Vagina (tissue), 2 donors: ENCODE measurements at regions not wholly inside any gene's neighbourhood (a gene's known extent, or its start where the extent isn't known, plus 50 kb on each side); places are given as distances from the start of the nearest gene placed in this dataset.

Source experiments
- POLR2A ChIP-seq, 2 donors: fragments of 450-650 bp; IDR thresholded peaks; one replicate each; pipeline ENCODE4 v1.6.1; 2017; ENCODE audit warnings: antibody characterized with exemption in 2 of 2, mild to moderate bottlenecking in 2 of 2, moderate library complexity in 2 of 2
- TF ChIP-seq, protein P1 (sequence below), 3 experiments: fragments of 450-650 bp in 2 of 3; fragments of 200-600 bp in 1 of 3; sonication (generic) in 1 of 3; IDR thresholded peaks; one replicate each; pipeline ENCODE4 v1.5.1; 2017 to 2019; ENCODE audit warnings: antibody characterized with exemption in 3 of 3, mild to moderate bottlenecking in 2 of 3, moderate library complexity in 2 of 3

DNA sequence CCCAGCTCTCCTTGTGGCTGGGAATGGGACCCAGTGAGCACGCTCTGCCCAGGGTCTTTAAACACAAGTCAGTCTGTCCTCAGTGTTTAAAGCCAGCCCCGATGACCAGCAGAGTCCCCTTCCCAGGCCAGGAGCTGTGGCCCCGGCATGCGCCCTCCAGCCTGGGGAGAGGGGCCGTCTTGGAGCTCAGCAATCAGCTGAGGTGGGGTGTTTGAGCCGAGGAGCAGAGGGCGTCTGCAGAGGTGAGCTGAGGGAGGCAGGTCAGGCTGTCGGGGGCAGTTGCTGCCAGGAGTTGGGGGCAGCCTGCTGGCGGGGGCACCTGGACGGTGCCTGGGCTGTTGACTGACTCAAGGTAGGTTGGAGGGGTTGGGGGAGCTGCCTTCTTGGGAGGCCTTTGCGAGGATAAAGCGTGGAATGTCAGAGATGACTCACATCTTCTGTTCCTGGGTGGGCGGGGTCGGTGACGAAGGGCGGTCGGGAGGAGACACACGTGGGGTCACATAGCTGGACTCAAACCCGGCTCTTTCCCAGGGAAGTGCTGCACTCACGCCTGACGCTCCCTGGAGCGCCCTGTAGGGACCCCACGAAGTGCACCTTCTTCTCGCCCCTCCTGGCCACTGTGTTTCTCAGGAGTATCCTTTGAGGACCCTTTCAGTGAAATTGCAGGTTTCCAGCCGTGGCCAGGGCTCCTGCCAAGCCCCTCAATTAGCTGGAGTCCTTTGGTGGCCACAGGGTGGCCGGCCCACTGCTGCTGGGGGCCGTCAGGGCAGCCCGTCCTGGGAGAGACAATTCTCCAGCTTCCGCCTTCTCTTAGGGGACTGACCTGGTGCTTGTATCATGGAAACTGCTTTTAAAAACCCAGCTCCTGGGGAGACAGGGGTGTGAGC is 86.2 kb downstream of the SIK1 start:
- no peak for TF ChIP-seq POLR2A (IDR thresholded peaks at IDR 0.05)
- TF ChIP-seq, protein P1, sequence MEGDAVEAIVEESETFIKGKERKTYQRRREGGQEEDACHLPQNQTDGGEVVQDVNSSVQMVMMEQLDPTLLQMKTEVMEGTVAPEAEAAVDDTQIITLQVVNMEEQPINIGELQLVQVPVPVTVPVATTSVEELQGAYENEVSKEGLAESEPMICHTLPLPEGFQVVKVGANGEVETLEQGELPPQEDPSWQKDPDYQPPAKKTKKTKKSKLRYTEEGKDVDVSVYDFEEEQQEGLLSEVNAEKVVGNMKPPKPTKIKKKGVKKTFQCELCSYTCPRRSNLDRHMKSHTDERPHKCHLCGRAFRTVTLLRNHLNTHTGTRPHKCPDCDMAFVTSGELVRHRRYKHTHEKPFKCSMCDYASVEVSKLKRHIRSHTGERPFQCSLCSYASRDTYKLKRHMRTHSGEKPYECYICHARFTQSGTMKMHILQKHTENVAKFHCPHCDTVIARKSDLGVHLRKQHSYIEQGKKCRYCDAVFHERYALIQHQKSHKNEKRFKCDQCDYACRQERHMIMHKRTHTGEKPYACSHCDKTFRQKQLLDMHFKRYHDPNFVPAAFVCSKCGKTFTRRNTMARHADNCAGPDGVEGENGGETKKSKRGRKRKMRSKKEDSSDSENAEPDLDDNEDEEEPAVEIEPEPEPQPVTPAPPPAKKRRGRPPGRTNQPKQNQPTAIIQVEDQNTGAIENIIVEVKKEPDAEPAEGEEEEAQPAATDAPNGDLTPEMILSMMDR (IDR thresholded peaks at IDR 0.05) = no peak
